ENCODE measurements at regions not wholly inside any gene's neighbourhood (a gene's known extent, or its start where the extent isn't known, plus 50 kb on each side); places are given as distances from the start of the nearest gene placed in this dataset.

DNA sequence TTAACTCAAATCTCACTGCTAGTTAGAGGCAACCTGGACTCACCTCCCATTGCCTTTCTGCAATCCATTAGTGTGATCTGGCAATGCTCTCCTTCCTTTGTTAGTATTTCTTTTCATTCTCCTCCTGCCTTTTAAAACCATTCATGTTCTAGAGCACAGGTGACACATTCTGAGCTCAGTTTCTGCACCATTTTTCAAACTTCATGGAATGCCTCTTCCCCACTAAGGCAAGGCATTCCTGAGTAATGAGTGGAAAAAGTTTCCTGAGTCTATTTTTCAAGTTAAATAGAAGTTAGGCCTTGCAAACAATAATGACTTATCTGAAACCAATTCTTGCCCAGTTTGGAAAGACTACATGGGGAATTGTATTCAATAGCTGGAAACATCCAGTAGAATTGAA, 1001.8 kb downstream of the BCL11B start:
- Histone ChIP-seq H3K9ac (ENCODE audit: low read length) (no peak overlapping the region), H3K36me3 (ENCODE audit: insufficient read depth, low read length) (no peaks in the 10 kb centered on the region), H4K20me1 (ENCODE audit: insufficient read depth, low read length) (no peaks in the 10 kb centered on the region), H3K27me3 (ENCODE audit: insufficient read depth, low read length) (no peaks in the 10 kb centered on the region), H3K79me2 (ENCODE audit: insufficient read depth, low read length) (no peaks in the 10 kb centered on the region), H2AFZ (ENCODE audit: low read depth, low read length) (no peak overlapping the region), H3K4me1 (ENCODE audit: insufficient read depth, low read length) (peaks cover 2% of the 10 kb centered on the region), H3K4me3 (ENCODE audit: insufficient read depth, low read depth, low read length) (no peak overlapping the region), H3K9me3 (ENCODE audit: insufficient read depth, low read depth, low read length) (no peaks in the 10 kb centered on the region), H3K27ac (ENCODE audit: low read depth, low read length) (no peak overlapping the region), H3K4me2 (ENCODE audit: low read length) (peak overlapping the region; percentile 25)
- DNase-seq (ENCODE audit: low read depth) = peak; percentile 49
- Mint-ChIP-seq H3K9me3 (ENCODE audit: unreplicated experiment) (peaks cover 2% of the 10 kb centered on the region), H3K4me1 (ENCODE audit: low read depth, unreplicated experiment) (peaks cover 9% of the 10 kb centered on the region), H3K27ac (ENCODE audit: unreplicated experiment) (peak overlapping the region; percentile 28), H3K4me3 (ENCODE audit: unreplicated experiment) (no peak overlapping the region), H3K27me3 (ENCODE audit: low read depth, unreplicated experiment) (peaks cover 5% of the 10 kb centered on the region), H3K36me3 (ENCODE audit: low read depth, unreplicated experiment) (no peaks in the 10 kb centered on the region)
- no peak for FAIRE-seq
- TF ChIP-seq, protein P1, sequence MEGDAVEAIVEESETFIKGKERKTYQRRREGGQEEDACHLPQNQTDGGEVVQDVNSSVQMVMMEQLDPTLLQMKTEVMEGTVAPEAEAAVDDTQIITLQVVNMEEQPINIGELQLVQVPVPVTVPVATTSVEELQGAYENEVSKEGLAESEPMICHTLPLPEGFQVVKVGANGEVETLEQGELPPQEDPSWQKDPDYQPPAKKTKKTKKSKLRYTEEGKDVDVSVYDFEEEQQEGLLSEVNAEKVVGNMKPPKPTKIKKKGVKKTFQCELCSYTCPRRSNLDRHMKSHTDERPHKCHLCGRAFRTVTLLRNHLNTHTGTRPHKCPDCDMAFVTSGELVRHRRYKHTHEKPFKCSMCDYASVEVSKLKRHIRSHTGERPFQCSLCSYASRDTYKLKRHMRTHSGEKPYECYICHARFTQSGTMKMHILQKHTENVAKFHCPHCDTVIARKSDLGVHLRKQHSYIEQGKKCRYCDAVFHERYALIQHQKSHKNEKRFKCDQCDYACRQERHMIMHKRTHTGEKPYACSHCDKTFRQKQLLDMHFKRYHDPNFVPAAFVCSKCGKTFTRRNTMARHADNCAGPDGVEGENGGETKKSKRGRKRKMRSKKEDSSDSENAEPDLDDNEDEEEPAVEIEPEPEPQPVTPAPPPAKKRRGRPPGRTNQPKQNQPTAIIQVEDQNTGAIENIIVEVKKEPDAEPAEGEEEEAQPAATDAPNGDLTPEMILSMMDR (IDR thresholded peaks at IDR 0.05; ENCODE audit: insufficient read depth, low read depth, low read length) = no peak
- no peak for TF ChIP-seq EZH2 (IDR thresholded peaks at IDR 0.05; ENCODE audit: insufficient read depth, low read length)

DNA sequence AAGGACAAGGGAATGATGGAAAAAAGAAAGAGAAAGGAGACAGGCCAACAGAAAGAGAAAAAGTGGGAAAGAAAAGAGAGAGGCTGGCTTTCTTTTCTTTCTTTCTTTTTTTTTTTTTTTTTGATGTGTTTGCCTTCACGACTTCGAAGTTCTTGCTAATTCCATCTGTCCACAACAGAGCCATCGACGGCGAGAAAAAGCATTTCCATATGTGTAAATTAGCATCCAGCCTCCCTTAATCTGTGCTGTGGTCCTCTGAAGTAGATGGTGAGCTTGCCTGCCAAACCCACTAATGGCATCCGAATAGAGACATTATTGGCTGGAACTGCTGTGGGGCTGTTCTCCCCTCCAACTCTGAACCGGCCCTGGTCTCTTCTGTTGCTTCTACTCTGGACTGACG, 997.4 kb downstream of the BCL11B start:
- no peak overlapping the region for H3K4me3 ChIP-seq (ENCODE audit: insufficient read depth, low read depth, low read length)
- H3K27ac Mint-ChIP-seq (ENCODE audit: unreplicated experiment) = no peak overlapping the region
- no peak overlapping the region for H3K27ac ChIP-seq (ENCODE audit: low read depth, low read length)
- H3K4me1 ChIP-seq (ENCODE audit: insufficient read depth, low read length) = peaks cover 2% of the 10 kb centered on the region
- H3K27me3 ChIP-seq (ENCODE audit: insufficient read depth, low read length) = no peaks in the 10 kb centered on the region
- no peaks in the 10 kb centered on the region for H3K36me3 Mint-ChIP-seq (ENCODE audit: low read depth, unreplicated experiment)
- H3K9ac ChIP-seq (ENCODE audit: low read length) = no peak overlapping the region
- no peaks in the 10 kb centered on the region for H4K20me1 ChIP-seq (ENCODE audit: insufficient read depth, low read length)
- H3K4me1 Mint-ChIP-seq (ENCODE audit: low read depth, unreplicated experiment) = peaks cover 8% of the 10 kb centered on the region
- H3K4me3 Mint-ChIP-seq (ENCODE audit: unreplicated experiment) = no peak overlapping the region
- H2AFZ ChIP-seq (ENCODE audit: low read depth, low read length) = no peak overlapping the region
- FAIRE-seq (no peak), DNase-seq (ENCODE audit: low read depth) (no peak)
- no peaks in the 10 kb centered on the region for H3K36me3 ChIP-seq (ENCODE audit: insufficient read depth, low read length)
- no peak overlapping the region for H3K4me2 ChIP-seq (ENCODE audit: low read length)
- H3K9me3 Mint-ChIP-seq (ENCODE audit: unreplicated experiment) = peaks cover 9% of the 10 kb centered on the region
- H3K79me2 ChIP-seq (ENCODE audit: insufficient read depth, low read length) = no peaks in the 10 kb centered on the region
- H3K27me3 Mint-ChIP-seq (ENCODE audit: low read depth, unreplicated experiment) = peaks cover 25% of the 10 kb centered on the region
- H3K9me3 ChIP-seq (ENCODE audit: insufficient read depth, low read depth, low read length) = no peaks in the 10 kb centered on the region
- TF ChIP-seq, protein P1 (IDR thresholded peaks at IDR 0.05; ENCODE audit: insufficient read depth, low read depth, low read length) = no peak
- TF ChIP-seq EZH2 (IDR thresholded peaks at IDR 0.05; ENCODE audit: insufficient read depth, low read length) = no peak

DNA sequence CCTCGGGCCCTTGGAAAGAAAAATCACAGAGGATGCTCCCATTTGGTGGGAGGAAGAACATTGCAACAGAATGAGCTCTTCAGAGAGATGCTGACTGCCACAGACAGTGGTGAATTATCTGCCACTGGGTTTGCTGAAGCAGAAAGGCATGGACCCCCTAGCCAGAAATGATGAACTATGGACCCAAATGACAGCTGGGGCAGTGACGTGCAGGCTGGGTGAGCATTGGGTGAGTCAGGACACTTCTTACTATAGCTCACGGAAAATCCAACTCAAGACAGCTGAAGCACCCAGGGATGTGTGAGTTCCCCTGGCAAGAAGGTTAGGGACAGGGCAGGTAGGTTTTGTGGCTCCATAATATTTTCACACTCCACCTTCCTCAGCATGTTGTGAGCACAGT, 993.2 kb downstream of the BCL11B start:
- Histone ChIP-seq H3K27ac (ENCODE audit: low read depth, low read length) (no peak overlapping the region), H3K9me3 (ENCODE audit: insufficient read depth, low read depth, low read length) (no peaks in the 10 kb centered on the region), H3K4me2 (ENCODE audit: low read length) (no peak overlapping the region), H3K36me3 (ENCODE audit: insufficient read depth, low read length) (no peaks in the 10 kb centered on the region), H3K9ac (ENCODE audit: low read length) (no peak overlapping the region), H3K79me2 (ENCODE audit: insufficient read depth, low read length) (no peaks in the 10 kb centered on the region), H4K20me1 (ENCODE audit: insufficient read depth, low read length) (no peaks in the 10 kb centered on the region), H2AFZ (ENCODE audit: low read depth, low read length) (no peak overlapping the region), H3K4me1 (ENCODE audit: insufficient read depth, low read length) (no peaks in the 10 kb centered on the region), H3K4me3 (ENCODE audit: insufficient read depth, low read depth, low read length) (no peak overlapping the region), H3K27me3 (ENCODE audit: insufficient read depth, low read length) (no peaks in the 10 kb centered on the region)
- no peaks in the 10 kb centered on the region for H3K4me1 Mint-ChIP-seq (ENCODE audit: low read depth, unreplicated experiment)
- no peak for TF ChIP-seq EZH2 (IDR thresholded peaks at IDR 0.05; ENCODE audit: insufficient read depth, low read length)
- TF ChIP-seq, protein P1 (IDR thresholded peaks at IDR 0.05; ENCODE audit: insufficient read depth, low read depth, low read length) = no peak
- peaks cover 11% of the 10 kb centered on the region for H3K9me3 Mint-ChIP-seq (ENCODE audit: unreplicated experiment)
- H3K36me3 Mint-ChIP-seq (ENCODE audit: low read depth, unreplicated experiment) = no peaks in the 10 kb centered on the region
- FAIRE-seq (no peak), DNase-seq (ENCODE audit: low read depth) (no peak)
- H3K27me3 Mint-ChIP-seq (ENCODE audit: low read depth, unreplicated experiment) = peaks cover 31% of the 10 kb centered on the region
- no peak overlapping the region for H3K4me3 Mint-ChIP-seq (ENCODE audit: unreplicated experiment)
- no peak overlapping the region for H3K27ac Mint-ChIP-seq (ENCODE audit: unreplicated experiment)

Measured in astrocyte (in vitro differentiated cells and primary cell).